Pancreas (tissue), 10 donors: ENCODE measurements at regions not wholly inside any gene's neighbourhood (a gene's known extent, or its start where the extent isn't known, plus 50 kb on each side); places are given as distances from the start of the nearest gene placed in this dataset.

Source experiments
- ATAC-seq, 4 donors: fragments of 200-7000 bp; cut with Tn5 transposase; one replicate each; pipeline versions ENCODE4 v1.8.0 to v1.9.1; 2020; ENCODE audit warnings: mild to moderate bottlenecking in 4 of 4, moderate library complexity in 4 of 4
- DNase-seq, 6 donors: peaks; one replicate each; pipeline ENCODE4 v3.0.0-alpha.2; 2020
- FAIRE-seq: peaks from 2 replicates; lab custom pipeline; 2012; peaks lifted over from hg19 to GRCh38; lab: Jason Lieb, UNC
- H3K27ac ChIP-seq, 4 donors: fragments of 200-600 bp; sonication (generic); 1 replicate in 3 of 4; 2 replicates in 1 of 4; pipeline versions ENCODE4 v1.5.0 to v1.8.0; 2020
- H3K27me3 ChIP-seq, 4 donors: fragments of 200-600 bp; one replicate each; pipeline ENCODE4 v1.8.0; 2021
- H3K36me3 ChIP-seq, 3 donors: fragments of 200-600 bp; sonication (generic) in 1 of 3; one replicate each; pipeline versions ENCODE4 v1.5.0 to v1.8.0; 2020 to 2021
- H3K4me1 ChIP-seq, 3 donors: fragments of 200-600 bp; one replicate each; pipeline ENCODE4 v1.8.0; 2021
- H3K4me3 ChIP-seq, 4 donors: fragments of 200-600 bp; sonication (generic) in 2 of 4; one replicate each; pipeline versions ENCODE4 v1.5.0 to v1.8.0; 2020 to 2021
- H3K9me3 ChIP-seq, 4 donors: fragments of 200-600 bp; one replicate each; pipeline ENCODE4 v1.8.0; 2021
- CTCF ChIP-seq, 4 donors: fragments of 200-600 bp; sonication (generic) in 3 of 4; IDR thresholded peaks; one replicate each; pipeline versions ENCODE4 v1.5.0 to v1.8.0; 2021; ENCODE audit warnings: antibody characterized with exemption in 4 of 4
- WGBS, 2 donors: extraction: QIAGEN DNeasy Blood & Tissue Kit; methylation state at CpG; one replicate each; pipeline ENCODE4 v1.1.7; 2013; 5-methylcytosine and 5-hydroxymethylcytosine counted together
- intact Hi-C, 3 donors: fragments of 100-400 bp; cut with DNase I; formaldehyde crosslinking; loops; one replicate each; pipeline versions ENCODE4 v1.11.1 to v1.14.2; 2022
- donor health status: healthy with polysubstance abuse.
- donor health status: DM: no; HTN: no; CAD: no; lungs with moderate emphysema.
- donor health status: DM: no; HTN: no; CAD: no.
- donor health status: control.
- donor health status: control.
- donor health status: Bipolar disorder and iron deficiency.
- donor health status: DM: yes; HTN: yes; CAD: no.
- donor health status: DM: no; HTN: no; CAD: no.
- donor health status: DM: no; HTN: no; CAD: no.
- donor health status: DM: yes; HTN: yes; CAD: no.

- Histone ChIP-seq H3K36me3 (no peaks in the 10 kb centered on the region), H3K9me3 (no peaks in the 10 kb centered on the region), H3K27ac (no peak overlapping the region), H3K27me3 (no peaks in the 10 kb centered on the region), H3K4me3 (no peak overlapping the region), H3K4me1 (no peaks in the 10 kb centered on the region)
- intact Hi-C loops = no loop called here
- TF ChIP-seq CTCF (IDR thresholded peaks at IDR 0.05) = no peak
- FAIRE-seq (no peak), ATAC-seq (no peak), DNase-seq (no peak)
Observed at GRCh38 chr12:92640691-92641090, 62.1 kb upstream of the PLEKHG7 start.

GRCh38 chr12:92639017-92639416, 63.8 kb upstream of the PLEKHG7 start:
- no peak for TF ChIP-seq CTCF (IDR thresholded peaks at IDR 0.05)
- ATAC-seq = no peak
- intact Hi-C loops = no loop called here
- H3K27ac ChIP-seq = no peak overlapping the region
- H3K4me1 ChIP-seq = no peaks in the 10 kb centered on the region
- no peaks in the 10 kb centered on the region for H3K9me3 ChIP-seq
- FAIRE-seq = no peak
- no peak for DNase-seq
- H3K36me3 ChIP-seq = no peaks in the 10 kb centered on the region
- H3K27me3 ChIP-seq = no peaks in the 10 kb centered on the region
- no peak overlapping the region for H3K4me3 ChIP-seq

- FAIRE-seq (no peak), DNase-seq (no peak), ATAC-seq (no peak)
- H3K9me3 ChIP-seq = no peaks in the 10 kb centered on the region
- H3K27me3 ChIP-seq = no peaks in the 10 kb centered on the region
- no peaks in the 10 kb centered on the region for H3K4me1 ChIP-seq
- intact Hi-C loops = no loop called here
- WGBS, 2 donors = 76 to 79% methylated on average over 2 of the region's 2 CpGs
- no peak overlapping the region for H3K4me3 ChIP-seq
- no peaks in the 10 kb centered on the region for H3K36me3 ChIP-seq
- H3K27ac ChIP-seq = no peak overlapping the region
- TF ChIP-seq CTCF (IDR thresholded peaks at IDR 0.05) = no peak
Observed at GRCh38 chr12:92634730-92635129, 68.1 kb upstream of the PLEKHG7 start.

GRCh38 chr12:92634202-92634601, 68.6 kb upstream of the PLEKHG7 start:
- H3K27ac ChIP-seq = no peak overlapping the region
- H3K27me3 ChIP-seq = no peaks in the 10 kb centered on the region
- no peaks in the 10 kb centered on the region for H3K9me3 ChIP-seq
- H3K4me1 ChIP-seq = no peaks in the 10 kb centered on the region
- H3K36me3 ChIP-seq = no peaks in the 10 kb centered on the region
- H3K4me3 ChIP-seq = no peak overlapping the region
- TF ChIP-seq CTCF (IDR thresholded peaks at IDR 0.05) = no peak
- ATAC-seq = no peak
- no peak for FAIRE-seq
- WGBS, 2 donors = 88 to 89% methylated on average over 6 of the region's 6 CpGs
- intact Hi-C loops = no loop called here
- no peak for DNase-seq

GRCh38 chr12:92630968-92631367, 71.8 kb upstream of the PLEKHG7 start:
- Histone ChIP-seq H3K4me3 (no peak overlapping the region), H3K36me3 (no peaks in the 10 kb centered on the region), H3K27ac (no peak overlapping the region), H3K4me1 (no peaks in the 10 kb centered on the region), H3K9me3 (no peaks in the 10 kb centered on the region), H3K27me3 (no peaks in the 10 kb centered on the region)
- intact Hi-C loops = no loop called here
- no peak for TF ChIP-seq CTCF (IDR thresholded peaks at IDR 0.05)
- no peak for DNase-seq
- 76 to 79% methylated on average over 6 of the region's 6 CpGs for WGBS, 2 donors
- ATAC-seq = no peak
- FAIRE-seq = no peak
